ENCODE measurements at regions not wholly inside any gene's neighbourhood (a gene's known extent, or its start where the extent isn't known, plus 50 kb on each side); places are given as distances from the start of the nearest gene placed in this dataset.

GRCh38 chr5:131042021-131042789 is 122.9 kb downstream of the HINT1 start:
- DNase-seq (ENCODE audit: low read depth) = no peak
- in situ Hi-C loops (cut with HindIII; ENCODE audit: low sequenced_read_pairs) = no loop called here
- no peak overlapping the region for H3K4me3 ChIP-seq (ENCODE audit: low read depth, low read length)
- no peak for TF ChIP-seq CTCF (IDR thresholded peaks at IDR 0.05; ENCODE audit: low read depth, low read length, missing control alignments)

GRCh38 chr5:131023498-131023865 is 141.6 kb downstream of the HINT1 start:
- H3K4me3 ChIP-seq (ENCODE audit: low read depth, low read length) = no peak overlapping the region
- in situ Hi-C loops (cut with HindIII; ENCODE audit: low sequenced_read_pairs) = no loop called here
- no peak for TF ChIP-seq CTCF (IDR thresholded peaks at IDR 0.05; ENCODE audit: low read depth, low read length, missing control alignments)
- no peak for DNase-seq (ENCODE audit: low read depth)

- DNase-seq (ENCODE audit: low read depth) = no peak
- H3K4me3 ChIP-seq (ENCODE audit: low read depth, low read length) = no peak overlapping the region
- in situ Hi-C loops (cut with HindIII; ENCODE audit: low sequenced_read_pairs) = no loop called here
- no peak for TF ChIP-seq CTCF (IDR thresholded peaks at IDR 0.05; ENCODE audit: low read depth, low read length, missing control alignments)
Measured at GRCh38 chr5:131022811-131023497, 142.1 kb downstream of the HINT1 start.

GRCh38 chr5:131021646-131022045 is 143.4 kb downstream of the HINT1 start:
- no peak for TF ChIP-seq CTCF (IDR thresholded peaks at IDR 0.05; ENCODE audit: low read depth, low read length, missing control alignments)
- no peak for DNase-seq (ENCODE audit: low read depth)
- H3K4me3 ChIP-seq (ENCODE audit: low read depth, low read length) = no peak overlapping the region
- in situ Hi-C loops (cut with HindIII; ENCODE audit: low sequenced_read_pairs) = no loop called here

DNA sequence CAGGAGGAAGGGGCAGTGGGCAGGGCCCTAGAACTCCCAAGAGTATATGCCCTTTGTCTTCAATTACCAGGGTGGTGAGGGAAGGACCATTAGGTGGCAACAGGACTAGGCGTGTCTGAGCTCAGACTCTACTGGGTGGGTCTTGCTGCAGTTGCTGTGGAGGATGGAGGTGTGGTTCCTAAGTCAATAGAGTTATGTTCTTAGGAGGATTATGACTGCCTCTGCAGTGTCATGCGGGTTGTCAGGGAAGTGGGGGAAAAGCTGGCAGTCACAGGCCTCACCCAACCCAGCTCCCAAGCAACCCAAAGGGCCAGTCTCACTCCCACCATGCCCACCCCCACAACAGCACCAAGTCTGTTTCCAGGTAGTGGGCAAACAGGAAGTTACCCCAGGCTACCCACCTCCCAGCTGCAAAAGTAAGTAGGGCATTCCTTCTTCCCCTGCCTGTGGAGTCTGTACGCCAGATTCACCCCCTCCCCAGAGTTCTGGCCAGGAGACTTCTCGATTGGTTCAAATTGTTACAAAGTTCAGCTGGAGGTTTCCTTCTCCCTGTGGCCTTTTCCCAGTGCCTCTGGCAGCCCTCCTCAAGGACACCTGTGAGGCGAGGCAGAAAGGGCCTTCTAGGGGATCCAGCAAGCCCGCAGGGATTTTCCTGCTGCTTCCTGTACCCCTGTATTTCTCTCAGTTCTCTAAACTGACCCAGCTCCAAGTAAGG is 145.3 kb downstream of the HINT1 start:
- in situ Hi-C loops (cut with HindIII; ENCODE audit: low sequenced_read_pairs) = no loop called here
- DNase-seq (ENCODE audit: low read depth) = no peak
- TF ChIP-seq CTCF (IDR thresholded peaks at IDR 0.05; ENCODE audit: low read depth, low read length, missing control alignments) = no peak
- H3K4me3 ChIP-seq (ENCODE audit: low read depth, low read length) = no peak overlapping the region

DNA sequence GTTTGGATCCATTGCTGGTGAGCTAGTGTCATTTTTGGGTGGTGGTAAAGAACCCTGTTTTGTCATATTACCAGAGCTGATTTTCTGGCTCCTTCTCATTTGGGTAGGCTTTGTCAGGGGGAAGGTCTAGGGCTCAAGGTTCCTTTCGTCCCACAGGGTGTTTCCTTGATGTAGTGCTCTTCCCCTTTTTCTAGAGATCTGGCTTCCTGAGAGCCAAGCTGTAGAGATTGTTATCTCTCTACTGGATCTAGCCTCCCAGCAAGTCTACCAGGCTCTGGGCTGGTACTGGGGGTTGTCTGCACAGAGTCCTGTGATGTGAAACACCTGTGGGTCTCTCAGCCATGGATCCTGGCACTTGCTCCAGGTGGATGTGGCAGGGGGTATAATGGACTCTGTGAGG is 145.9 kb downstream of the HINT1 start:
- DNase-seq (ENCODE audit: low read depth) = no peak
- in situ Hi-C loops (cut with HindIII; ENCODE audit: low sequenced_read_pairs) = no loop called here
- no peak for TF ChIP-seq CTCF (IDR thresholded peaks at IDR 0.05; ENCODE audit: low read depth, low read length, missing control alignments)
- no peak overlapping the region for H3K4me3 ChIP-seq (ENCODE audit: low read depth, low read length)
